ENCODE measurements at regions not wholly inside any gene's neighbourhood (a gene's known extent, or its start where the extent isn't known, plus 50 kb on each side); places are given as distances from the start of the nearest gene placed in this dataset.

DNA sequence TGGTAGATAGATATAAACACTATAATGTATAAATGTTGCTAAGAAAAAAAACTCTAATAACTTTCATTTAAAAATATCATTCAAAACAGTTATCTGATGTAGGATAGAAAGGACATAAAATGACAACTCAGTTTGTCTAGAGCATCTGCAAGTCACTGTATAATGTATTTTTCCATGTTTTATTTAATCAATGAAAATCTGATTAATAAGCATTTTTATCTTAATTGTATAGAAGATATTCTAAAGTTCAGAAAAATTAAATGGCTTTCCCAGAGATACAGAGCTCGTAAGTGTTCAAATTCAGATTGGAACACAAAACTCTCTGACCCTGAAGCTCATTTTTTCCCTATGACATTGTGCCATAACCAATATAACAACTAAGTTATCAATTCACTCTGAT is 295.9 kb upstream of the DCN start:
- DNase-seq (no peak), ATAC-seq (ENCODE audit: insufficient read depth, low FRiP score) (no peak)
- Histone ChIP-seq H3K27me3 (ENCODE audit: control insufficient read depth in 3 of 3, insufficient read depth in 3 of 3, low read length in 2 of 3) (no peaks in the 10 kb centered on the region), H3K4me1 (ENCODE audit: control insufficient read depth in 5 of 5, insufficient read depth in 5 of 5, low read length in 5 of 5) (peaks cover 0 to 14% (median 6%) of the 10 kb centered on the region in 5 donors), H3K36me3 (ENCODE audit: control insufficient read depth in 4 of 4, insufficient read depth in 4 of 4, low read length in 4 of 4) (no peaks in the 10 kb centered on the region), H3K9me3 (ENCODE audit: control insufficient read depth in 4 of 4, insufficient read depth in 3 of 4, low read length in 3 of 4) (no peaks in the 10 kb centered on the region), H3K27ac (ENCODE audit: low read depth in 1 of 2, low read length in 1 of 2) (no peak overlapping the region), H3K9ac (ENCODE audit: insufficient read depth in 1 of 2, low read length in 2 of 2) (no peak overlapping the region), H3K4me3 (no peak overlapping the region)
- WGBS, 2 donors, result 95 to 97% methylated on average over 1 of the region's 1 CpG
- TF ChIP-seq, protein P1, sequence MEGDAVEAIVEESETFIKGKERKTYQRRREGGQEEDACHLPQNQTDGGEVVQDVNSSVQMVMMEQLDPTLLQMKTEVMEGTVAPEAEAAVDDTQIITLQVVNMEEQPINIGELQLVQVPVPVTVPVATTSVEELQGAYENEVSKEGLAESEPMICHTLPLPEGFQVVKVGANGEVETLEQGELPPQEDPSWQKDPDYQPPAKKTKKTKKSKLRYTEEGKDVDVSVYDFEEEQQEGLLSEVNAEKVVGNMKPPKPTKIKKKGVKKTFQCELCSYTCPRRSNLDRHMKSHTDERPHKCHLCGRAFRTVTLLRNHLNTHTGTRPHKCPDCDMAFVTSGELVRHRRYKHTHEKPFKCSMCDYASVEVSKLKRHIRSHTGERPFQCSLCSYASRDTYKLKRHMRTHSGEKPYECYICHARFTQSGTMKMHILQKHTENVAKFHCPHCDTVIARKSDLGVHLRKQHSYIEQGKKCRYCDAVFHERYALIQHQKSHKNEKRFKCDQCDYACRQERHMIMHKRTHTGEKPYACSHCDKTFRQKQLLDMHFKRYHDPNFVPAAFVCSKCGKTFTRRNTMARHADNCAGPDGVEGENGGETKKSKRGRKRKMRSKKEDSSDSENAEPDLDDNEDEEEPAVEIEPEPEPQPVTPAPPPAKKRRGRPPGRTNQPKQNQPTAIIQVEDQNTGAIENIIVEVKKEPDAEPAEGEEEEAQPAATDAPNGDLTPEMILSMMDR (IDR thresholded peaks at IDR 0.05; ENCODE audit: control extremely low read depth, extremely low read depth), result no peak

DNA sequence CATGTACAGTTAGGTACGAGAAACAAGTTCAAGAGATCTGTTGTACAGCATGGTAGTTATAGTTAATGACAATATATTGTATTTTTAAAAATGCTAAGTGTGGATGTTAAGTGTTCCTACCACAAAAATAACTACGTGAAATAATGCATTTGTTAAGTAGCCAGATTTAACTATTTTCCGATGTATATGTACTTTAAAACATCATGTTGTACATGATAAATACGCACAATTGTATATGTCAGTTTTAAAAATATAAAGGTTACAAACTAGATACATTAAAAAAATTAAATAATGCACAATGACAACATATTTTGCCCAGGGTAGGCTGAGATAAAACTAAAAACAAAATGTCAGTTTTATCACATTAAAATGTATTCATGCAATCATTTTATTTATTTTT is 285.1 kb upstream of the DCN start:
- H3K4me1 ChIP-seq (ENCODE audit: control insufficient read depth in 5 of 5, insufficient read depth in 5 of 5, low read length in 5 of 5), result no peaks in the 10 kb centered on the region
- no peak for DNase-seq
- H3K27me3 ChIP-seq (ENCODE audit: control insufficient read depth in 3 of 3, insufficient read depth in 3 of 3, low read length in 2 of 3), result no peaks in the 10 kb centered on the region
- H3K9ac ChIP-seq (ENCODE audit: insufficient read depth in 1 of 2, low read length in 2 of 2), result no peak overlapping the region
- peaks cover 0 to 3% (median 0%) of the 10 kb centered on the region in 4 donors for H3K9me3 ChIP-seq (ENCODE audit: control insufficient read depth in 4 of 4, insufficient read depth in 3 of 4, low read length in 3 of 4)
- TF ChIP-seq, protein P1 (IDR thresholded peaks at IDR 0.05; ENCODE audit: control extremely low read depth, extremely low read depth), result no peak
- H3K36me3 ChIP-seq (ENCODE audit: control insufficient read depth in 4 of 4, insufficient read depth in 4 of 4, low read length in 4 of 4), result no peaks in the 10 kb centered on the region
- 92 to 95% methylated on average over 4 of the region's 4 CpGs for WGBS, 2 donors
- no peak for ATAC-seq (ENCODE audit: insufficient read depth, low FRiP score)
- H3K4me3 ChIP-seq, result no peak overlapping the region
- no peak overlapping the region for H3K27ac ChIP-seq (ENCODE audit: low read depth in 1 of 2, low read length in 1 of 2)

DNA sequence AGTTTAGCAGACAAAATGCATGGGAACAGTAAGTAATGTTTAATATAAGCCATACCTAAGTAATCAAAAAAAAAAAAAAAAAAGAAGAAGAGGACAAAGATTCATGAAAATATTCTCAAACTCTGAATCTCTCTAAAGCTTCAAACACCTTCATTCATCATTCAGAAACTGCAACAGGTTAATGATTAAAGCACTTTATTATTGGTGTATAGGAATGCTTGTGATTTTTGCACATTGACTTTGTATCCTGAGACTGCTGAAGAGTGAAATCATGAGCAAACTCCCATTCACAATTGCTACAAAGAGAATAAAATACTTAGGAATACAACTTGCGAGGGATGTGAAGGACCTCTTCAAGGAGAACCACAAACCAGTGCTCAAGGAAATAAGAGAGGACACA is 278.4 kb upstream of the DCN start:
- Histone ChIP-seq H3K27ac (ENCODE audit: low read depth in 1 of 2, low read length in 1 of 2) (no peak overlapping the region), H3K9me3 (ENCODE audit: control insufficient read depth in 4 of 4, insufficient read depth in 3 of 4, low read length in 3 of 4) (peaks cover 0 to 3% (median 0%) of the 10 kb centered on the region in 4 donors), H3K27me3 (ENCODE audit: control insufficient read depth in 3 of 3, insufficient read depth in 3 of 3, low read length in 2 of 3) (no peaks in the 10 kb centered on the region), H3K36me3 (ENCODE audit: control insufficient read depth in 4 of 4, insufficient read depth in 4 of 4, low read length in 4 of 4) (no peaks in the 10 kb centered on the region), H3K4me1 (ENCODE audit: control insufficient read depth in 5 of 5, insufficient read depth in 5 of 5, low read length in 5 of 5) (no peaks in the 10 kb centered on the region), H3K4me3 (no peak overlapping the region), H3K9ac (ENCODE audit: insufficient read depth in 1 of 2, low read length in 2 of 2) (no peak overlapping the region)
- DNase-seq (no peak), ATAC-seq (ENCODE audit: insufficient read depth, low FRiP score) (no peak)
- WGBS, 2 donors, result 66 to 85% methylated on average over 1 of the region's 1 CpG
- TF ChIP-seq, protein P1 (IDR thresholded peaks at IDR 0.05; ENCODE audit: control extremely low read depth, extremely low read depth), result no peak

DNA sequence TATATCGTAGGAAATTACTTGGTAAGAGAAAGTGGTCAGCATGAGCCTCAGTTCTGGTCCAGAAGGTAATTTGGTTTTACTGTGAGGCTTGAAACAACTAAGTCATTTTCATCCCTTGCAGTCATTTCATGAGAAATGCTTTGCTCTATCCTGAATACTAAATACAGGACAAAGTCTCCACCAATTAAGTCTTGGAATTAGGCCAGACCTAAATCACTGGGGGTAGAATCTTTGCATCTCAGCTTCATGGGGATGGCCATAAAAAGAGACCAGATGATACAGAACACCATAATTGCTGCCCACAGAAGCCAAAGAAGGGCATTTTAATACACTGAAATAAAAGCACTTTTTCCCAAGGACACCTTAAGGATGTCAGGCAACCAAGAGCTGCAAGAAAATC is 277.9 kb upstream of the DCN start:
- Histone ChIP-seq H3K27ac (ENCODE audit: low read depth in 1 of 2, low read length in 1 of 2) (no peak overlapping the region), H3K27me3 (ENCODE audit: control insufficient read depth in 3 of 3, insufficient read depth in 3 of 3, low read length in 2 of 3) (no peaks in the 10 kb centered on the region), H3K9ac (ENCODE audit: insufficient read depth in 1 of 2, low read length in 2 of 2) (no peak overlapping the region), H3K4me1 (ENCODE audit: control insufficient read depth in 5 of 5, insufficient read depth in 5 of 5, low read length in 5 of 5) (no peaks in the 10 kb centered on the region), H3K36me3 (ENCODE audit: control insufficient read depth in 4 of 4, insufficient read depth in 4 of 4, low read length in 4 of 4) (no peaks in the 10 kb centered on the region), H3K4me3 (no peak overlapping the region), H3K9me3 (ENCODE audit: control insufficient read depth in 4 of 4, insufficient read depth in 3 of 4, low read length in 3 of 4) (peaks cover 0 to 3% (median 0%) of the 10 kb centered on the region in 4 donors)
- DNase-seq (no peak), ATAC-seq (ENCODE audit: insufficient read depth, low FRiP score) (no peak)
- TF ChIP-seq, protein P1 (IDR thresholded peaks at IDR 0.05; ENCODE audit: control extremely low read depth, extremely low read depth), result no peak
- 91 to 96% methylated on average over 1 of the region's 1 CpG for WGBS, 2 donors
